ENCODE measurements at regions not wholly inside any gene's neighbourhood (a gene's known extent, or its start where the extent isn't known, plus 50 kb on each side); places are given as distances from the start of the nearest gene placed in this dataset.

- TF ChIP-seq, protein P1, sequence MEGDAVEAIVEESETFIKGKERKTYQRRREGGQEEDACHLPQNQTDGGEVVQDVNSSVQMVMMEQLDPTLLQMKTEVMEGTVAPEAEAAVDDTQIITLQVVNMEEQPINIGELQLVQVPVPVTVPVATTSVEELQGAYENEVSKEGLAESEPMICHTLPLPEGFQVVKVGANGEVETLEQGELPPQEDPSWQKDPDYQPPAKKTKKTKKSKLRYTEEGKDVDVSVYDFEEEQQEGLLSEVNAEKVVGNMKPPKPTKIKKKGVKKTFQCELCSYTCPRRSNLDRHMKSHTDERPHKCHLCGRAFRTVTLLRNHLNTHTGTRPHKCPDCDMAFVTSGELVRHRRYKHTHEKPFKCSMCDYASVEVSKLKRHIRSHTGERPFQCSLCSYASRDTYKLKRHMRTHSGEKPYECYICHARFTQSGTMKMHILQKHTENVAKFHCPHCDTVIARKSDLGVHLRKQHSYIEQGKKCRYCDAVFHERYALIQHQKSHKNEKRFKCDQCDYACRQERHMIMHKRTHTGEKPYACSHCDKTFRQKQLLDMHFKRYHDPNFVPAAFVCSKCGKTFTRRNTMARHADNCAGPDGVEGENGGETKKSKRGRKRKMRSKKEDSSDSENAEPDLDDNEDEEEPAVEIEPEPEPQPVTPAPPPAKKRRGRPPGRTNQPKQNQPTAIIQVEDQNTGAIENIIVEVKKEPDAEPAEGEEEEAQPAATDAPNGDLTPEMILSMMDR (optimal IDR thresholded peaks at IDR 0.05 in 1 of 3, IDR thresholded peaks at IDR 0.05 in 1 of 3, conservative IDR thresholded peaks at IDR 0.05 in 1 of 3; ENCODE audit: extremely low read depth in 1 of 3, insufficient read depth in 2 of 3, low read length in 3 of 3) = no peak
- TF ChIP-seq EZH2 (IDR thresholded peaks at IDR 0.05; ENCODE audit: low read length) = no peak
Measured at GRCh38 chr4:160772668-160773067, 1391.1 kb downstream of the FSTL5 start.

All from keratinocyte (primary cell).